ENCODE measurements at regions not wholly inside any gene's neighbourhood (a gene's known extent, or its start where the extent isn't known, plus 50 kb on each side); places are given as distances from the start of the nearest gene placed in this dataset.
"Not testable (repeated sequence)": the region's sequence is repeated elsewhere in the genome, so short reads cannot be mapped to it uniquely, and the experiment has no call there.

- no peak for ATAC-seq (replicated peaks in 6 of 8)
- Histone ChIP-seq H3K4me1 (replicated peaks in 1 of 2) (no peaks in the 10 kb centered on the region), H3K27ac (no peak overlapping the region), H3K4me3 (no peak overlapping the region)
- 0 to 71% (median 41%) methylated on average over 1 to 2 of the region's 2 CpGs; no CpG with 5 or more reads in 1 of the 10 experiments for WGBS, 10 experiments
- in situ Hi-C loops (cut with MboI; ENCODE audit: low pct_unique_long_range_greater_than_20kb in 2 of 9, low sequenced_read_pairs in 9 of 9, unreplicated experiment in 9 of 9): no loop called here
These were observed 384.1 kb upstream of the CNTNAP2 start for GRCh38 chr7:145732521-145732920.

- in situ Hi-C loops (cut with MboI; ENCODE audit: low pct_unique_long_range_greater_than_20kb in 2 of 9, low sequenced_read_pairs in 9 of 9, unreplicated experiment in 9 of 9): no loop called here
These were observed 386.9 kb upstream of the CNTNAP2 start for GRCh38 chr7:145729691-145730090.

GRCh38 chr7:145718129-145718528 lies 398.5 kb upstream of the CNTNAP2 start:
- Histone ChIP-seq H3K4me1 (replicated peaks in 1 of 2) (no peaks in the 10 kb centered on the region), H3K4me3 (no peak overlapping the region), H3K27ac (no peak overlapping the region)
- no peak for ATAC-seq (replicated peaks in 6 of 8)
- 0 to 71% (median 36%) methylated on average over 1 to 2 of the region's 2 CpGs; no CpG with 5 or more reads in 6 of the 10 experiments for WGBS, 10 experiments
- in situ Hi-C loops (cut with MboI; ENCODE audit: low pct_unique_long_range_greater_than_20kb in 2 of 9, low sequenced_read_pairs in 9 of 9, unreplicated experiment in 9 of 9): no loop called here

More at GRCh38 chr7:145729691-145730090, 386.9 kb upstream of the CNTNAP2 start:
- no peak for ATAC-seq (replicated peaks in 6 of 8)
- 0 to 90% (median 24%) methylated on average over 3 to 4 of the region's 4 CpGs; no CpG with 5 or more reads in 1 of the 10 experiments for WGBS, 10 experiments
- Histone ChIP-seq H3K4me1 (replicated peaks in 1 of 2) (no peaks in the 10 kb centered on the region), H3K27ac (no peak overlapping the region), H3K4me3 (no peak overlapping the region)

- H3K4me3 ChIP-seq: no peak overlapping the region
- H3K4me1 ChIP-seq (replicated peaks in 1 of 2): no peaks in the 10 kb centered on the region
- 20 to 73% (median 53%) methylated on average over 1 to 3 of the region's 3 CpGs; no CpG with 5 or more reads in 1 of the 10 experiments for WGBS, 10 experiments
- H3K27ac ChIP-seq: no peak overlapping the region
- in situ Hi-C loops (cut with MboI; ENCODE audit: low pct_unique_long_range_greater_than_20kb in 2 of 9, low sequenced_read_pairs in 9 of 9, unreplicated experiment in 9 of 9): no loop called here
- no peak for ATAC-seq (replicated peaks in 6 of 8)
These were observed 416.1 kb upstream of the CNTNAP2 start for GRCh38 chr7:145700488-145700887.

GRCh38 chr7:145698526-145699262 lies 417.9 kb upstream of the CNTNAP2 start:
- WGBS, 10 experiments: 0 to 100% (median 81%) methylated on average over 2 to 6 of the region's 6 CpGs; no CpG with 5 or more reads in 1 of the 10 experiments
- no peak overlapping the region for H3K27ac ChIP-seq
- no peak for ATAC-seq (replicated peaks in 6 of 8)
- no peaks in the 10 kb centered on the region for H3K4me1 ChIP-seq (replicated peaks in 1 of 2)
- H3K4me3 ChIP-seq: no peak overlapping the region
- in situ Hi-C loops (cut with MboI; ENCODE audit: low pct_unique_long_range_greater_than_20kb in 2 of 9, low sequenced_read_pairs in 9 of 9, unreplicated experiment in 9 of 9): no loop called here

GRCh38 chr7:145697412-145698107 lies 419.0 kb upstream of the CNTNAP2 start:
- H3K27ac ChIP-seq; in situ Hi-C loops (cut with MboI; ENCODE audit: low pct_unique_long_range_greater_than_20kb in 2 of 9, low sequenced_read_pairs in 9 of 9, unreplicated experiment in 9 of 9); ATAC-seq (replicated peaks in 6 of 8); H3K4me1 ChIP-seq (replicated peaks in 1 of 2); H3K4me3 ChIP-seq: not testable (repeated sequence)
- 31 to 100% (median 80%) methylated on average over 1 to 16 of the region's 49 CpGs; no CpG with 5 or more reads in 1 of the 10 experiments for WGBS, 10 experiments

- H3K27ac ChIP-seq: no peak overlapping the region
- ATAC-seq (replicated peaks in 6 of 8): no peak
- in situ Hi-C loops (cut with MboI; ENCODE audit: low pct_unique_long_range_greater_than_20kb in 2 of 9, low sequenced_read_pairs in 9 of 9, unreplicated experiment in 9 of 9): no loop called here
- H3K4me3 ChIP-seq: no peak overlapping the region
- H3K4me1 ChIP-seq (replicated peaks in 1 of 2): no peaks in the 10 kb centered on the region
These were observed 420.5 kb upstream of the CNTNAP2 start for GRCh38 chr7:145696071-145696470.

GRCh38 chr7:145692237-145692950 lies 424.2 kb upstream of the CNTNAP2 start:
- no peak for ATAC-seq (replicated peaks in 6 of 8)
- H3K27ac ChIP-seq: no peak overlapping the region
- no peaks in the 10 kb centered on the region for H3K4me1 ChIP-seq (replicated peaks in 1 of 2)
- H3K4me3 ChIP-seq: no peak overlapping the region
- in situ Hi-C loops (cut with MboI; ENCODE audit: low pct_unique_long_range_greater_than_20kb in 2 of 9, low sequenced_read_pairs in 9 of 9, unreplicated experiment in 9 of 9): no loop called here
- WGBS, 10 experiments: 0 to 96% (median 48%) methylated on average over 1 to 2 of the region's 3 CpGs; no CpG with 5 or more reads in 4 of the 10 experiments

- no peak overlapping the region for H3K27ac ChIP-seq
- H3K4me3 ChIP-seq: no peak overlapping the region
- no peaks in the 10 kb centered on the region for H3K4me1 ChIP-seq (replicated peaks in 1 of 2)
- 27 to 92% (median 66%) methylated on average over 2 to 5 of the region's 5 CpGs; no CpG with 5 or more reads in 5 of the 10 experiments for WGBS, 10 experiments
- in situ Hi-C loops (cut with MboI; ENCODE audit: low pct_unique_long_range_greater_than_20kb in 2 of 9, low sequenced_read_pairs in 9 of 9, unreplicated experiment in 9 of 9): no loop called here
- no peak for ATAC-seq (replicated peaks in 6 of 8)
These were observed 425.2 kb upstream of the CNTNAP2 start for GRCh38 chr7:145691377-145691914.

GRCh38 chr7:145681646-145682045 lies 435.0 kb upstream of the CNTNAP2 start:
- WGBS, 10 experiments: 0 to 100% (median 45%) methylated on average over 2 to 3 of the region's 3 CpGs; no CpG with 5 or more reads in 1 of the 10 experiments
- in situ Hi-C loops (cut with MboI; ENCODE audit: low pct_unique_long_range_greater_than_20kb in 2 of 9, low sequenced_read_pairs in 9 of 9, unreplicated experiment in 9 of 9): no loop called here
- H3K27ac ChIP-seq: no peak overlapping the region
- no peak overlapping the region for H3K4me3 ChIP-seq
- H3K4me1 ChIP-seq (replicated peaks in 1 of 2): no peaks in the 10 kb centered on the region
- ATAC-seq (replicated peaks in 6 of 8): no peak

GRCh38 chr7:145681159-145681558 lies 435.4 kb upstream of the CNTNAP2 start:
- no peak for ATAC-seq (replicated peaks in 6 of 8)
- Histone ChIP-seq H3K4me1 (replicated peaks in 1 of 2) (no peaks in the 10 kb centered on the region), H3K4me3 (no peak overlapping the region), H3K27ac (no peak overlapping the region)
- in situ Hi-C loops (cut with MboI; ENCODE audit: low pct_unique_long_range_greater_than_20kb in 2 of 9, low sequenced_read_pairs in 9 of 9, unreplicated experiment in 9 of 9): no loop called here

GRCh38 chr7:145665499-145666258 lies 450.9 kb upstream of the CNTNAP2 start:
- no peak for ATAC-seq (replicated peaks in 6 of 8)
- H3K4me3 ChIP-seq: no peak overlapping the region
- no peaks in the 10 kb centered on the region for H3K4me1 ChIP-seq (replicated peaks in 1 of 2)
- H3K27ac ChIP-seq: no peak overlapping the region
- in situ Hi-C loops (cut with MboI; ENCODE audit: low pct_unique_long_range_greater_than_20kb in 2 of 9, low sequenced_read_pairs in 9 of 9, unreplicated experiment in 9 of 9): no loop called here
- 0 to 100% (median 78%) methylated on average over 2 to 3 of the region's 3 CpGs; no CpG with 5 or more reads in 2 of the 10 experiments for WGBS, 10 experiments
